ENCODE measurements at regions not wholly inside any gene's neighbourhood (a gene's known extent, or its start where the extent isn't known, plus 50 kb on each side); places are given as distances from the start of the nearest gene placed in this dataset.

DNA sequence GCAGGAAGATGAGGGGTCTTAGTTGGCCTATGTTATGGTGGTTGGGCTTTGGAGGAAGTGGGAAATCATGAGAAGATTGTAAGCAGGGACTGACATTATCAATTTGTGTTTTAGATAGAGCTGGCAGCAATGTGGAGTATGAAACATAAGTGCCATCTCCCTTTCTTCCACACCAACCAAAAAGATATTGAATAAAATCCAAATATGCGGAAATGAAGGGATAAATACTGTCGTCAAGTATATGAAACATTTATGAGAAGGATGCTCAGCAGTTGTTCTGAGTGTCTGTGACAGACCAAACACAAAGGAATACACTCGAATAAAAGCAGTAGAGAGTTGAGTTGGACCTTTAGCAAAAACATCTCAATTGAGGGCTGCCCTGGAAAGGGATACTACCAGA lies 1090.0 kb upstream of the ZEB2 start:
- DNase-seq (no peak), ATAC-seq (ENCODE audit: poor library complexity) (no peak)
- Mint-ChIP-seq H3K36me3 (ENCODE audit: low read depth) (no peaks in the 10 kb centered on the region), H3K27me3 (no peaks in the 10 kb centered on the region), H3K4me1 (ENCODE audit: low read depth) (no peaks in the 10 kb centered on the region), H3K9me3 (no peaks in the 10 kb centered on the region), H3K27ac (no peak overlapping the region), H3K4me3 (no peak overlapping the region)
- Histone ChIP-seq H3K4me3 (ENCODE audit: low read length) (no peak overlapping the region), H3K27ac (ENCODE audit: low read depth in 1 of 2, low read length in 2 of 2) (no peak overlapping the region), H3K9me3 (ENCODE audit: control insufficient read depth in 1 of 2, insufficient read depth in 1 of 2, low read length in 2 of 2) (no peaks in the 10 kb centered on the region), H3K4me1 (ENCODE audit: insufficient read depth, low read length) (no peaks in the 10 kb centered on the region), H3K36me3 (ENCODE audit: insufficient read depth, low read length) (no peaks in the 10 kb centered on the region), H3K27me3 (ENCODE audit: control insufficient read depth in 1 of 2, insufficient read depth in 2 of 2, low read length in 2 of 2) (no peaks in the 10 kb centered on the region)
- TF ChIP-seq, protein P1, sequence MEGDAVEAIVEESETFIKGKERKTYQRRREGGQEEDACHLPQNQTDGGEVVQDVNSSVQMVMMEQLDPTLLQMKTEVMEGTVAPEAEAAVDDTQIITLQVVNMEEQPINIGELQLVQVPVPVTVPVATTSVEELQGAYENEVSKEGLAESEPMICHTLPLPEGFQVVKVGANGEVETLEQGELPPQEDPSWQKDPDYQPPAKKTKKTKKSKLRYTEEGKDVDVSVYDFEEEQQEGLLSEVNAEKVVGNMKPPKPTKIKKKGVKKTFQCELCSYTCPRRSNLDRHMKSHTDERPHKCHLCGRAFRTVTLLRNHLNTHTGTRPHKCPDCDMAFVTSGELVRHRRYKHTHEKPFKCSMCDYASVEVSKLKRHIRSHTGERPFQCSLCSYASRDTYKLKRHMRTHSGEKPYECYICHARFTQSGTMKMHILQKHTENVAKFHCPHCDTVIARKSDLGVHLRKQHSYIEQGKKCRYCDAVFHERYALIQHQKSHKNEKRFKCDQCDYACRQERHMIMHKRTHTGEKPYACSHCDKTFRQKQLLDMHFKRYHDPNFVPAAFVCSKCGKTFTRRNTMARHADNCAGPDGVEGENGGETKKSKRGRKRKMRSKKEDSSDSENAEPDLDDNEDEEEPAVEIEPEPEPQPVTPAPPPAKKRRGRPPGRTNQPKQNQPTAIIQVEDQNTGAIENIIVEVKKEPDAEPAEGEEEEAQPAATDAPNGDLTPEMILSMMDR (IDR thresholded peaks at IDR 0.05) = no peak
- ChIA-PET POLR2A (no interaction called here), CTCF (no interaction called here)
- intact Hi-C loops (cut with DNase I, micrococcal nuclease) = no loop called here

DNA sequence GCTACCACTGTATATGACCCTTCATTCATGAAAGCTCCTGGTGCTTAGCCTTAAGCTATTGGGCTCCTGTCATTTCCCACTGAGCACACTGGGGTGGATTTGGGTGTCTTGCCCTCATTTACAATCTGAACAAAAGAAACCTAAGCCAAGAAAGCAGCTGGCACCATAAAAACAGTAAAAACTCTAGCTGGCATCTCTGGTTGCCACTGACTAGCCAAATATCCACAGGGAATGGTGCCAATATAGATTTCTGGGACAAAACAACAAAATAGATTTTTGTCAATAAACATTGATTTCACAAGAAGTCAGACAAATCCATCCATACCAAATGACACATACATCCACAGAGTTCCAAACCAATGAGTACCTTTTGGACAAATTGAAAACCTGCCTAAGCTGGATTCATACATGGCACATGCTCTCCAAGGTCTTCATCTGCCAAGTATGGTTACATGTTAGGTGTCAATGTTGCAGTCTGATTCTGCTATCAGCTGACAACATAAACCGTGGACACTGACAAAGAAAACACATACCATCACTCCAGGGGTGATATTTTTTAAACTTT lies 1081.5 kb upstream of the ZEB2 start:
- ChIA-PET POLR2A (no interaction called here), CTCF (no interaction called here)
- TF ChIP-seq, protein P1 (IDR thresholded peaks at IDR 0.05) = no peak
- ATAC-seq (ENCODE audit: poor library complexity) (no peak), DNase-seq (no peak)
- no peak overlapping the region for H3K27ac ChIP-seq (ENCODE audit: low read depth in 1 of 2, low read length in 2 of 2)
- Mint-ChIP-seq H3K27me3 (no peaks in the 10 kb centered on the region), H3K4me3 (no peak overlapping the region), H3K9me3 (peaks cover 2% of the 10 kb centered on the region), H3K27ac (no peak overlapping the region), H3K4me1 (ENCODE audit: low read depth) (no peaks in the 10 kb centered on the region), H3K36me3 (ENCODE audit: low read depth) (no peaks in the 10 kb centered on the region)
- no peaks in the 10 kb centered on the region for H3K4me1 ChIP-seq (ENCODE audit: insufficient read depth, low read length)
- H3K27me3 ChIP-seq (ENCODE audit: control insufficient read depth in 1 of 2, insufficient read depth in 2 of 2, low read length in 2 of 2) = no peaks in the 10 kb centered on the region
- intact Hi-C loops (cut with DNase I, micrococcal nuclease) = no loop called here
- no peak overlapping the region for H3K4me3 ChIP-seq (ENCODE audit: low read length)
- no peaks in the 10 kb centered on the region for H3K36me3 ChIP-seq (ENCODE audit: insufficient read depth, low read length)
- no peaks in the 10 kb centered on the region for H3K9me3 ChIP-seq (ENCODE audit: control insufficient read depth in 1 of 2, insufficient read depth in 1 of 2, low read length in 2 of 2)

DNA sequence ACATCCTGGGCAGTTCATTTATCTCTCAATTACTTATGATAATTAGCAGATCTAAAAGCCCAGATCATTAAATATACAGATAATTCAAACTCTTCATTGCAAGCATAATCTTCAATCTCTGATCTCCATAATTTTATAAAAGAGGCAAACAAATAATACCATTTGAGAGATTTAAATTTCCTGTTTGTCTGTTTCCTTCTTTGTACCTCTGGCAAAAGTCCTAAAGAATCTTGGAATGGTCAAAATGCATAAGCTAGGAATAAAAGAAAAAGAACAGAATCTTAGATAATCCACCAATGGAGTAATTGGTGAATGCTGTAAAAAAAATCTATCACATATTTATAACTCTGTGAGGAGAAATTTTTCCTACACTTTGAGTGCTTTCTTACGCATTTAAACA lies 1080.9 kb upstream of the ZEB2 start:
- Mint-ChIP-seq H3K4me3 (no peak overlapping the region), H3K4me1 (ENCODE audit: low read depth) (no peaks in the 10 kb centered on the region), H3K36me3 (ENCODE audit: low read depth) (no peaks in the 10 kb centered on the region), H3K27me3 (no peaks in the 10 kb centered on the region), H3K9me3 (peaks cover 2% of the 10 kb centered on the region), H3K27ac (no peak overlapping the region)
- Histone ChIP-seq H3K27me3 (ENCODE audit: control insufficient read depth in 1 of 2, insufficient read depth in 2 of 2, low read length in 2 of 2) (no peaks in the 10 kb centered on the region), H3K4me3 (ENCODE audit: low read length) (no peak overlapping the region), H3K4me1 (ENCODE audit: insufficient read depth, low read length) (no peaks in the 10 kb centered on the region), H3K27ac (ENCODE audit: low read depth in 1 of 2, low read length in 2 of 2) (no peak overlapping the region), H3K36me3 (ENCODE audit: insufficient read depth, low read length) (no peaks in the 10 kb centered on the region), H3K9me3 (ENCODE audit: control insufficient read depth in 1 of 2, insufficient read depth in 1 of 2, low read length in 2 of 2) (no peaks in the 10 kb centered on the region)
- DNase-seq = no peak
- no peak for ATAC-seq (ENCODE audit: poor library complexity)
- intact Hi-C loops (cut with DNase I, micrococcal nuclease) = no loop called here
- ChIA-PET POLR2A (no interaction called here), CTCF (no interaction called here)
- TF ChIP-seq, protein P1 (IDR thresholded peaks at IDR 0.05) = no peak
